A673 (cell line): ENCODE measurements at regions not wholly inside any gene's neighbourhood (a gene's known extent, or its start where the extent isn't known, plus 50 kb on each side); places are given as distances from the start of the nearest gene placed in this dataset.

Source experiments
- CTCF ChIP-seq: fragments of 300-800, 200-600 bp; sonication (generic); conservative IDR thresholded peaks from 2 replicates; pipeline ENCODE4 v1.5.1; 2017; ENCODE audit warnings: low read depth, mild to moderate bottlenecking, antibody characterized with exemption, low read length, moderate library complexity, mixed read lengths
- EZH2 ChIP-seq: fragments of 200-600 bp; sonication (generic); IDR thresholded peaks from 2 replicates; pipeline ENCODE4 v1.6.1; 2017; ENCODE audit warnings: borderline replicate concordance, low read depth, mild to moderate bottlenecking, mixed read lengths, antibody characterized with exemption, low read length; ENCODE audit not compliant: poor library complexity, severe bottlenecking

- TF ChIP-seq EZH2: no peak
- no peak for TF ChIP-seq CTCF
Observed at GRCh38 chr3:31014317-31015040, 120.0 kb upstream of the GADL1 start.
